ENCODE measurements at regions not wholly inside any gene's neighbourhood (a gene's known extent, or its start where the extent isn't known, plus 50 kb on each side); places are given as distances from the start of the nearest gene placed in this dataset.

GRCh38 chr16:52618753-52619497 lies 72.0 kb upstream of the TOX3 start:
- Mint-ChIP-seq H3K4me3 (no peak overlapping the region), H3K27ac (no peak overlapping the region), H3K9me3 (peaks cover 4% of the 10 kb centered on the region), H3K27me3 (ENCODE audit: low read depth) (no peaks in the 10 kb centered on the region), H3K4me1 (ENCODE audit: low read depth) (no peaks in the 10 kb centered on the region), H3K36me3 (ENCODE audit: low read depth) (no peaks in the 10 kb centered on the region)
- no peak for DNase-seq (ENCODE audit: low spot score)

- H3K4me1 Mint-ChIP-seq (ENCODE audit: low read depth): no peaks in the 10 kb centered on the region
Observed at GRCh38 chr16:52617591-52617990, 70.6 kb upstream of the TOX3 start.

GRCh38 chr16:52613508-52613907 lies 66.6 kb upstream of the TOX3 start:
- no peaks in the 10 kb centered on the region for H3K27me3 Mint-ChIP-seq (ENCODE audit: low read depth)
- no peak for DNase-seq (ENCODE audit: low spot score)
- H3K9me3 Mint-ChIP-seq: peaks cover 20% of the 10 kb centered on the region
- no peaks in the 10 kb centered on the region for H3K4me1 Mint-ChIP-seq (ENCODE audit: low read depth)
- no peak overlapping the region for H3K27ac Mint-ChIP-seq
- H3K4me3 Mint-ChIP-seq: no peak overlapping the region
- H3K36me3 Mint-ChIP-seq (ENCODE audit: low read depth): no peaks in the 10 kb centered on the region

More at GRCh38 chr16:52617591-52617990, 70.6 kb upstream of the TOX3 start:
- Mint-ChIP-seq H3K4me3 (no peak overlapping the region), H3K9me3 (peaks cover 13% of the 10 kb centered on the region), H3K36me3 (ENCODE audit: low read depth) (no peaks in the 10 kb centered on the region), H3K27me3 (ENCODE audit: low read depth) (no peaks in the 10 kb centered on the region), H3K27ac (no peak overlapping the region)
- no peak for DNase-seq (ENCODE audit: low spot score)

- Mint-ChIP-seq H3K36me3 (ENCODE audit: low read depth) (no peaks in the 10 kb centered on the region), H3K27me3 (ENCODE audit: low read depth) (no peaks in the 10 kb centered on the region), H3K4me3 (no peak overlapping the region), H3K4me1 (ENCODE audit: low read depth) (no peaks in the 10 kb centered on the region), H3K9me3 (peaks cover 17% of the 10 kb centered on the region), H3K27ac (no peak overlapping the region)
- no peak for DNase-seq (ENCODE audit: low spot score)
Observed at GRCh38 chr16:52611817-52612673, 65.1 kb upstream of the TOX3 start.

- H3K9me3 Mint-ChIP-seq: peaks cover 10% of the 10 kb centered on the region
- H3K36me3 Mint-ChIP-seq (ENCODE audit: low read depth): no peaks in the 10 kb centered on the region
- H3K4me1 Mint-ChIP-seq (ENCODE audit: low read depth): no peaks in the 10 kb centered on the region
- H3K4me3 Mint-ChIP-seq: no peak overlapping the region
- no peak for DNase-seq (ENCODE audit: low spot score)
- H3K27ac Mint-ChIP-seq: no peak overlapping the region
- H3K27me3 Mint-ChIP-seq (ENCODE audit: low read depth): no peaks in the 10 kb centered on the region
Observed at GRCh38 chr16:52603015-52603414, 56.1 kb upstream of the TOX3 start.

GRCh38 chr16:52597772-52598483 lies 51.0 kb upstream of the TOX3 start:
- Mint-ChIP-seq H3K4me1 (ENCODE audit: low read depth) (no peaks in the 10 kb centered on the region), H3K9me3 (peaks cover 12% of the 10 kb centered on the region), H3K27me3 (ENCODE audit: low read depth) (no peaks in the 10 kb centered on the region), H3K4me3 (no peak overlapping the region), H3K36me3 (ENCODE audit: low read depth) (no peaks in the 10 kb centered on the region), H3K27ac (no peak overlapping the region)
- DNase-seq (ENCODE audit: low spot score): no peak

GRCh38 chr16:52597073-52597771 lies 50.3 kb upstream of the TOX3 start:
- no peak overlapping the region for H3K4me3 Mint-ChIP-seq
- DNase-seq (ENCODE audit: low spot score): no peak
- H3K4me1 Mint-ChIP-seq (ENCODE audit: low read depth): no peaks in the 10 kb centered on the region
- H3K27ac Mint-ChIP-seq: no peak overlapping the region
- H3K36me3 Mint-ChIP-seq (ENCODE audit: low read depth): no peaks in the 10 kb centered on the region
- no peaks in the 10 kb centered on the region for H3K27me3 Mint-ChIP-seq (ENCODE audit: low read depth)
- peaks cover 16% of the 10 kb centered on the region for H3K9me3 Mint-ChIP-seq
